SK-N-SH treated with all-trans-retinoic acid at 6 μM for 48 hours (cell line): ENCODE measurements at regions not wholly inside any gene's neighbourhood (a gene's known extent, or its start where the extent isn't known, plus 50 kb on each side); places are given as distances from the start of the nearest gene placed in this dataset.

ENCODE experiments used
- OSR1 ChIP-seq: fragments of 250-450 bp; sonication (Bioruptor Pico); IDR thresholded peaks from 2 replicates; pipeline ENCODE4 v1.8.0; 2022; ENCODE audit warnings: moderate library complexity, mild to moderate bottlenecking, inconsistent platforms
- RARB ChIP-seq: fragments of 250-450 bp; sonication (Bioruptor Pico); IDR thresholded peaks from 2 replicates; pipeline ENCODE4 v1.8.0; 2021; ENCODE audit warnings: mild to moderate bottlenecking, moderate library complexity
- SNAI2 ChIP-seq: fragments of 250-450 bp; sonication (Bioruptor Pico); IDR thresholded peaks from 2 replicates; pipeline ENCODE4 v1.5.0; 2020; ENCODE audit warnings: mild to moderate bottlenecking, moderate library complexity
- TCF4 ChIP-seq: fragments of 250-450 bp; sonication (Bioruptor Pico); IDR thresholded peaks from 2 replicates; pipeline ENCODE4 v1.8.0; 2021; ENCODE audit warnings: mild to moderate bottlenecking, moderate library complexity, borderline replicate concordance
- TSHZ2 ChIP-seq: fragments of 250-450 bp; sonication (Bioruptor Pico); IDR thresholded peaks from 2 replicates; pipeline ENCODE4 v1.5.0; 2020; ENCODE audit warnings: mild to moderate bottlenecking, moderate library complexity

- TF ChIP-seq OSR1 (CRISPR knock-in tag) (no peak), RARB (CRISPR knock-in tag) (no peak), SNAI2 (CRISPR knock-in tag) (no peak), TCF4 (CRISPR knock-in tag) (no peak), TSHZ2 (CRISPR knock-in tag) (no peak)
Observed at GRCh38 chr17:79524213-79525187, 86.4 kb downstream of the RBFOX3 start.
